H4 (cell line): ENCODE measurements at regions not wholly inside any gene's neighbourhood (a gene's known extent, or its start where the extent isn't known, plus 50 kb on each side); places are given as distances from the start of the nearest gene placed in this dataset.
A peak's percentile ranks its signal among the peaks of the same experiment; 100 is the strongest.
"Not testable (repeated sequence)": the region's sequence is repeated elsewhere in the genome, so short reads cannot be mapped to it uniquely, and the experiment has no call there.

ENCODE experiments used
- DNase-seq: peaks from one replicate; pipeline ENCODE4 v3.0.0-alpha.2; 2015; ENCODE audit warnings: low spot score

GRCh38 chr5:16392718-16393117 is 72.9 kb downstream of the ZNF622 start:
- no peak for DNase-seq

DNA sequence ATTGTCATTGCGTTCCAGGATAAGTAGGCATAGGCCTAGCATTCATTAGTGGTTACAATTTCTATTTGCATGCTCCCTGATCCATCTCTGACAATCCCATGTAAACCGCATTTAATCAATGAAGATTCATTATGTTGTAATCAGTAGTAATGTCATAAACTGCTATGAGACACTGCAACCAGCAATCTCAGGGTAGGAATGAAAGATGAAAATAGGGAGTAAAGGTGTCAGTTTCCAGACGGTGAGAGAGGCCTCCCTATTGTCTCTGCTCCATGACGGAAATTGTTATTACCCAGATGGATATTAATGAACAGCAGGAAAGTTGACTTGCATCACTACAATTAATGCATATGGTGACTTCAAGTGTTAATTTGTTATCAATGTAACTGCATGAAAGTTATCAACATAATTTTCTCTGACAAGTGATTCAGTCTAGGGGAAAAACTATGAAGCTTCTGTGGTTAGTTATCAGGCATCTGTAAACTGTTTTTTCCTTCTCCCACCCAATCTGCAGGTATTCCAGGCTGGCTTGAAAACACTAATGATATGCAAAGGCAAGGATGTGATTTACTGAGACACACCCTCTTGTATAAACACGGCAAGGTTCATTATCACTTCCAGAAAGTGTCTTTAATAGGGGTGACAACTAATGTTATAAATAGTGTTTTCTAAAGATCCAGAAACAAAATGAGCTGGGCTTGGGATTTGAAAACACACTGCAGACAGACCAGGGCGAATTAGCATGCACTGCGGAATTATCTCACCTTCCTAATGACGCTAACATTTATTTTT is 73.5 kb downstream of the ZNF622 start:
- no peak for DNase-seq

- DNase-seq: no peak
These were observed 74.8 kb downstream of the ZNF622 start for GRCh38 chr5:16390825-16391224.

GRCh38 chr5:16385516-16386090 is 80.0 kb downstream of the ZNF622 start:
- no peak for DNase-seq

DNA sequence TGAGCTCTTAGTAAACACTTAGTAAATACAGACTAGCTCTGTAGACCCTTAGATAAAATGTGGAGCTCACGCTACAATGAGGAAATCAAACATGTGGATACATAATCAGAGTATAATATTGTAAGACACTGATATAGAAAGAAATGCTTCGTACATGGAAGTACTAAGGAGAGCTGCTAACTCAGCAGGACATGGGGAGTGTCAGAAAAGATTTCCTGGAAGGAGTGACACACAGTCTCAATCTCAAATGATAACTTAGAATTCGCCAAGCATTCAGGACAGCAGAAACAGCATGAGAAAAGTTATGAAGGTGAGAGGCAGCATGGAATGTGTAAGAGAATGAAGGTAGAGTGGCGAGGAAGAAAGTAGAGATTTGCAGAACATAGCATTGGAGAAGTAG is 80.8 kb downstream of the ZNF622 start:
- no peak for DNase-seq

- no peak for DNase-seq
These were observed 81.4 kb downstream of the ZNF622 start for GRCh38 chr5:16384222-16384621.

DNA sequence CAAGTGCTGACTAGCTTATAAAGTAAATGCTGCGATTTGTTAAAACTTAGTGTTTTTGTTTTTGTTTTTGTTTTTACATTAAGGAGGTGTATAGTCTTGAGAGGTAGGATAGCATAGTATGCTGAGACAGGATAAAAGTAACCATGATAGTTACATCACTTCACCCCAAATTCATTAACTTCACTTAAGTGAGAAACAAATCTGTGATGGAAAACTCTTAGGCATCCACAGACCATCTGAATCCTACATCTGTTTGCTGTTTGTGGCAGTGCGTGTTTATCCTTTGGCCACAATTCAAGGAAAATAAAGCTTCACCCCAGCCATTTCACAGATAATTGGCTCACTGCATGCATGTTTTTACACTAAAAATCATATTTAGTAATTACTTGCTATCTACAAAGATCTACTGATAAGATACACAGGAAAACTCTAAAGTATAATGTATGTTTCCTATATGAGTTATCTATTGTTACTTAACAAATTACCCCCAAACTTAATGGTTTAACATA is 82.0 kb downstream of the ZNF622 start:
- no peak for DNase-seq

- no peak for DNase-seq
These were observed 83.6 kb downstream of the ZNF622 start for GRCh38 chr5:16382047-16382446.

DNA sequence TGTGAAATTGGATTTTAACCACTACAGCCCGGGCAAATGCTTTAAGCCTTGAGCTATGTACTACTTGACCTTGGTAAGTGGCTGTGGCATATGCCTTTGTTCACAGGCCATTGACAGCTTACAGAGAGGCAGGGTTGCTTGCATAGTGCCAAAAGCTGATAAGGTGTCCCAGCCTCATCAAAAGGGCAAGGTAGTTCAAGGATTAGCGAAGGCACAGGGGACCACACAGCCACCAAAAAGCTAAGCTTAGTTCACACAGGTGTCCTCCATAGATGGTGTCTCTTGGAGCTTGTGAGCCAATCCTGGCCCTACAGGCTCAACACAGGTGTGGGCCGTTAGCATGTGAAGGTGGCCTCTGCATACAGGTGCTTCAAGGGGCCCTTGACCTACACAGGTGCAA is 86.8 kb downstream of the ZNF622 start:
- no peak for DNase-seq

DNA sequence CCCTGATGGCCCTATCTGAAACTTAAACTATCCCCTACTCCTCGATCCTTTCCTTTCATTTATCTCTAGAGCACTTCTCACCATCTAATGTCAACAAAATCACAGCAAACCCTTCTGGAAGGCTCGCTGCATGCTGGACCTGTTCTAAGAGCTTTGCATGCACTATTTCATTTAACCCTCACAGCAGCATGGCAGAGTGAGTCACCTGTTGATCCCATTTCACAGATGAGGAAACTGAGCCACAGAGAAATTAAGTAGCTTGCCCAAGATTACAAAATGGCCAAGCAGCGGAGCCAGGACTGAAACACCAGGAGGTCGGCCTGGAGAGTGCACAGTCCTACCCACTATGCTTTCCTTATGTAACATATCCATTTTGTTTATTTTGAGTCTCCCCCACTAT is 93.1 kb downstream of the ZNF622 start:
- DNase-seq: no peak

DNA sequence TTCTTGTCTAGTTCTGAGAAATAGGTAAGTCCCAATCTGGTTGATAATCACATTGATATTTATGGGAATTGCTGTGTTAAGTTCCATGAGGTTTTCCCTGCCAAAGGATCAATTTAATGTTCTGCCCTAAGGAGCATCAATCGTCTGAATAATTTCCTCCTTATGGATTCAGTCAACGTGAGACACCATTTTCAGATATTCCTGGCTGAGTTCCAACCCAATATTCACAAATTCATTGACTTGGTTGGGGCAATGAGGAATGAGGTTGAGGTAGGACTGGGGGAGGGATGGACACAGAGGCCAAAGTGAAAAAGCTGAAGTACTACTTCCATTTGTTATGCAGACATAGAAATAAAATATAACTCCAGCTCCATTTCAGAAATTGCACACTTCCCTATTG is 99.1 kb downstream of the ZNF622 start:
- no peak for DNase-seq

DNA sequence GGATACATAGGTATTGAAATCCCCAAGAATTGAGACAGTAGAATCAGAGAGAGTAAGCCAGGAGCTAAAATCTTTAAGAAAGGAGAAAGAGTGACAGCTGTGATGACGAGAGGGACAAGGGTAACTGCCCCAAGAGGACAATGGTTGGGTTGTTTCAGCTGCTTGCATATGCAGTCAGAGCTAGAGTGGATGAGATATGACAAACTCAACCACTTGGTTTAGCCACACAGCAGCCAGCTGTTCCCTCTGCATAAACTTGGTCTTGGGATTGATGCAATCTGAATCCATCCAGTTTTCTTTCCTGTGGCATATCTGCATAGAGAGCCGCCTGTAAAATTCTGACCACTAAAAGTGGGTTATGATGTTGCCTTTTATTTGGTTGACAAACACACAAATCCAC is 100.7 kb downstream of the ZNF622 start:
- DNase-seq: no peak

GRCh38 chr5:16353439-16353838 is 112.2 kb downstream of the ZNF622 start:
- not testable (repeated sequence) for DNase-seq

DNA sequence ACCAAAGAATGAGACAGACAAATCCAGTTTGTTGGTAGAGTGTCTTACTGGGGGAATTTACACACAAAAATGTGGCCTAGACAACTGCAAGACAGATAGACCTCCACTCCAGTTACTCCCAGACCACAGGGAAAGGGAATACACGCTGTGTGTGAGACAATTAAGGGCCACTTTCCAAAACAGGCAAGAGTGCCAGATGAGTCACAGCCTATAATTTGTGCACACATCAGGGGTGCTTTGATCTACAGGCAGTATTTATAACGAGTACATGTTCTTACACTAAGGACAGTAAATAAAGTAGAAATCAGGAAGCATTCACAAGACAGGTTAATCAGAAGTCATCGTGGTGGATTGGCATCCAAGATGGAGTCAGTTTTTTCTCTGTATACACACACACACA is 114.8 kb downstream of the ZNF622 start:
- no peak for DNase-seq

DNA sequence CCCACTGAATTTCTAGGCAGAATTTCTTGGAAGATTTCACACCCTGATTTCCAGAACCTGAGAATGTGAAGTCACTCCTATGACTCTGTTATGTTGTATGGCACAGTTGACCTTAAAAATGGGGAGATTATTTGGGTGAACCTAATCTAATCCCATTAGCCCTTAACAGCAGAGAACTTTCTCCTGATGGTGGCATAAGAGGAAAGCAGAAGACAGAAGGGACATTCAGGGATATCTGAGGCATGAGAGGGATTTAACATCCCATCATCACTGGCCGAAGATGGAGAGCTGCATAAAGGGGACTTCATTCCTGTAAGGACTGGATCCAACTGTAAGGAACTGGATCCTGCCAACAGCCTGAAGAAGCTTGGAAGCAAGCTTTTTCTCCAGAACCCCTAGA is 119.2 kb downstream of the ZNF622 start:
- DNase-seq: no peak

DNA sequence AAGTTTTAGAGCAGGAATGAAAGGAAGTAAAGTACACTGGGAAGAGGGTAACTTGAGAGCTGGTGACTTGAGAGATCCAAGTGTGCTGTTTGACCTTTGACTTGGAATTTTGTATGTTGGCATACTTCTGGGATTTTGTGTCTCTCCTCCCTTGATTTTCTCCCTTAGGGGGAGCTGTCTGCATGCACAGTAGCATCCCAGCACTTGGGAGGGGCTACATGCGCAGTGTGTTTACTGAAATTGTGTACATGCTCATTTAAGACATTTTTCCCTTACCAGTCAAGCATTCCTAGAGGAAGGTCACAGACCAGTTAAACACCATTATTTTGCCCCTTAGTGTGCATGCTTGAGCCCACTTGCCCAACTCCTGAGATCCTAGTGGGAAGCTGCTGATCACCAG is 120.1 kb downstream of the ZNF622 start:
- DNase-seq: no peak

DNA sequence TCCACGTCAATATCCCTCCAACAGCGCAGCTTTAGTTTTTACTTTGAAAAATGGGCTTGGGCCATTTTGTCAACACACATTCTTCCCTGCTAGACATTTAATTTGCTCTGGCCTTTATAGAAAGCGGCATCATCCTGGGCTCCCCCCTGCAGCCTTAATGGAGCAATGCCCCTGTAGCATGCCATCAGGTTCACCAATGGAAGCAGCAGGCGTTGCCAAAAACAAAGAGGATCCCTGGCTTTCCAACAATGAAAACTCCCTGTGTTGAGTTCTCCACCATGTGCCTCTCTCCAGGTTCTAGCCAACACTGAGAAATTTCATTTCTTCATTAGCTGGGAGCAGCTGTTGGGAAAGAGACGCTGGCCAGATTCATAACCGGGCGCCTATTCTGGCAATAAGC is 139.5 kb downstream of the ZNF622 start:
- DNase-seq: no peak

GRCh38 chr5:16321284-16321683 is 141.7 kb upstream of the MARCHF11 start:
- DNase-seq: no peak

DNA sequence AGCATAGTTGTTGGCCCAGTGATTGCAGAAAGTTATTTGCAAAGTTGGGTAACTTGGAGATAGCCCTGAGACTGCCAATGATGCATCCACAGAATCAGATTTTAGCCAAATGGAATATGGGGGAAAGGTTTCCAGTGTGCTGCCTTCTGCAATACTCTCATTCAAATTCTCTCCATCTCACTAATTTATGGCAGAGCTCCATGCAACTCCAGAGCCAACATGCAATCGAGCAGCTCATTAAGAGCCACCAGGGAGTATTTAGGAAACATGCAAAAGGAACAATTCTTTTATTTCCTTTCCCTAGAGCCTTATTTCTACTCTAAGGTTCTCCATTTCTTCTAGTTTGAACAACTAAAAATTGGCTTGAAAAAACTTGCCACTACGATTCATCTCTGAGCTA is 135.9 kb upstream of the MARCHF11 start:
- no peak for DNase-seq

DNA sequence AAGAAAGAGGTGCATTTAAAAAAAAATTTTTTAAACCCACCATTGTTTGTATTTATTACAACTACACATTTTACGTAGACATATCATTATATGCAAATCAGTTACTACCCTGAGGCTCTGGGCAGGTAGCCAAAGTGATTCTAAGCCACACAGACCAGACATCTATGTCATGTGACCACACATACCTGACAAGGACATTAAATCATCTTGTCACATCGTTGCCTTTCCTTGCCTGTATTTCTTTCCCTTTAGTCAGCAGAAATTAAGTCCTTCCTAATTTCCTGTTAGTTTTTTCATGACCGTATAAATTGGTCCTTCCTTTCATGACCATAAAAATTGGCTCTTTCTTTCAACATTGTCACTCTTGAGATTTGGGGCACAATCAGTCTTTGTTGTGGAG is 134.2 kb upstream of the MARCHF11 start:
- no peak for DNase-seq

DNA sequence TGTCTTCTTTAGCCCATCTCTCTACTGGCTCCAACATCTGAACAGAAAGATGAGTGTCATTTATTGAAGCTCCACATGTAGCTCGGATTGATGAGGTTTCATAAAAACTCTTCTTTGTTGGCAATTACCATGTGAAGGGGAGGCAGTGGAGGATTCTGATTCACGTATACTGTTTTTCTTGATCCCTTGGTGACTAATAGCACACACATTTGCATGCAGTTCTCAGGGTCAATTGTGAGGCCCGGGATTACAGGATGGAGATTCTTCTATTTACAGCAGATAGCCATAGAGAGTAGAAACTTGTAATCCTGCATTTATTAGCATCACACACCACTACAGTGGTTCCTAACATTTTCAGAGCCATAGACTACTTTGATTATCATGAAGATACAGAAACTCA is 133.2 kb upstream of the MARCHF11 start:
- no peak for DNase-seq

- no peak for DNase-seq
These were observed 132.1 kb upstream of the MARCHF11 start for GRCh38 chr5:16311666-16312065.

DNA sequence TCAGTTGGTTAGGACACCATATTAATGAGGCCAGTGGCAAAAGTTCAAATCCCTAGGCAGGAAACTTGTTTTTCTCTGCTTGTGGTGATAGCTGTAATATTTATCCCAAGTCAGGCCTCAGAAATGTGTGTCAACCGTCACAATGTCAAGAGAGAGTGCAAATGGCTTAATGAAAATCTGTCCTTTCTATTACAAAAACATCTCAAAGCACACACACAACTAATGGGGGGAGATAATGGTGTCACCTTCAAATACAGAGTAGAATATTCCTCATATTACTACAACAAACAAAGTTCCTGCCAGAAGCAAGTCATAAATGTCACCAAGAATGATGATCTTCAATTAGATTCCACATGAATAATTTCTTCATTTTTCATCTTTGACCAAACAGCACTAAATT is 127.2 kb upstream of the MARCHF11 start:
- DNase-seq: no peak

DNA sequence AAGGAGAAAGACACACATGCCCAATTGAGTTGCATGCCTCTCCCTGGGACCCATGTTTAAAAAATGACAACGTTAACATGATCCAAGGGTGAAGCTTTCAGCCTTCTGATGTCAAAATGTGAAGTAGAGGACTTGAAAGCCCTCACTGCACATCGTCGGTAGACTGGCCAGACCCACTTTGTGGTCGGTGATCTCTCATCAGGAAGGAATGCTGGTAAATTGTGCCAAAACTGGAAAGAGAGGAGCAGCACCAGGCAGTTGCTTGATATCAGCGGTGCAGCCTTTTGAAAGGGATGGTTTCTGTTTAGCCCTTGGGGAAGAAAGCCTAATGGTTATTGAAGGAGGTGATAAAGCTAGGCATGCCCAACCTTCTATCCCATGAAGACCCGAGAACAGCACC is 125.3 kb upstream of the MARCHF11 start:
- peak; percentile 26 for DNase-seq
